GM12892 (cell line): ENCODE measurements at regions not wholly inside any gene's neighbourhood (a gene's known extent, or its start where the extent isn't known, plus 50 kb on each side); places are given as distances from the start of the nearest gene placed in this dataset.

ENCODE experiments used
- POLR2AphosphoS5 ChIP-seq: IDR thresholded peaks from 2 replicates; pipeline ENCODE4 v1.6.1; 2011; ENCODE audit warnings: low read depth, low read length, control low read depth
- TAF1 ChIP-seq: IDR thresholded peaks from 2 replicates; pipeline ENCODE4 v1.6.1; 2011; ENCODE audit warnings: low read depth, mild to moderate bottlenecking, control low read depth, low read length, borderline replicate concordance

DNA sequence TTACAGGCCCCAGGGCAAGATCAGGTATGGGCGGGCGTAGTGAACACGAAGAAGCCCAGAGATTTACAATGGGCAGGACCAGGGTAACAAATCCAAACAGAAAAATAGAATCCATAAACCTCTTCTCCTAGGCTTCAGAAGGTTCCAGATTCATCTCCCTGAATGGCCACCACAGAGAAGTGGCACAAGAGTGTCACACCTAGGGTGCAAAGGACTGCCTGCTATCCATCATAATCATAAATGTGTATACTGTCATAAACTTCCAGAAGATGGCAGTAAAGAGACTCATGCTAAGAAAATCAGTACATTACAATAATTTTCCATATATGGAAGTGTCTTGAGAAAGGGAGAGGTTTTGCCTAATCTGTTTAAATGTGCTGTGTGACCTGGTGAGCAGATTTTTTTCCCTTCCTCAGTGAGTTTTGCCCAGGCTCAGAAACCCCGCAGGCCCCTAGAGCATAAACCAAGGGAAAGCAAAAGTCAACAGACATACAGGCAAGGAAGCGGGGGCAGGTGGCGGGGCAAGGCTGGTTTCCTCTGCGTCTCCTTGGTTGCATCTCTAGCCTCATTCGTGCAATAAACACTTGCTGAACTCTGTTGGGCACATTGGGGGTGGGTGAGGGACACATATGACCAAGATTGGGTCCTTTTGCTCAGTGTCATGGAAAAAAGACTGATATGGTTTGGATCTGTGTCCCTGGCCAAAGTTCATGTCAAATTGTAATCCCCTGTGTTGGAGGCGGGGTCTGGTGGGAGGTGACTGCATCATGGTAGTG, 92.0 kb upstream of the CDH5 start:
- TF ChIP-seq POLR2AphosphoS5 (no peak), TAF1 (no peak)
